ENCODE measurements at regions not wholly inside any gene's neighbourhood (a gene's known extent, or its start where the extent isn't known, plus 50 kb on each side); places are given as distances from the start of the nearest gene placed in this dataset.

- no peak overlapping the region for H3K4me3 ChIP-seq (ENCODE audit: low read depth, low read length)
- DNase-seq (ENCODE audit: low read depth), result no peak
- TF ChIP-seq CTCF (conservative IDR thresholded peaks at IDR 0.05; ENCODE audit: low read depth, low read length), result no peak
These were observed 225.0 kb upstream of the HS6ST1 start for GRCh38 chr2:128543646-128544045.

GRCh38 chr2:128544321-128545037, 225.8 kb upstream of the HS6ST1 start:
- DNase-seq (ENCODE audit: low read depth), result no peak
- TF ChIP-seq CTCF (conservative IDR thresholded peaks at IDR 0.05; ENCODE audit: low read depth, low read length), result no peak
- H3K4me3 ChIP-seq (ENCODE audit: low read depth, low read length), result no peak overlapping the region

GRCh38 chr2:128545085-128545484, 226.4 kb upstream of the HS6ST1 start:
- H3K4me3 ChIP-seq (ENCODE audit: low read depth, low read length), result no peak overlapping the region
- DNase-seq (ENCODE audit: low read depth), result no peak
- no peak for TF ChIP-seq CTCF (conservative IDR thresholded peaks at IDR 0.05; ENCODE audit: low read depth, low read length)

- no peak for TF ChIP-seq CTCF (conservative IDR thresholded peaks at IDR 0.05; ENCODE audit: low read depth, low read length)
- DNase-seq (ENCODE audit: low read depth), result no peak
- H3K4me3 ChIP-seq (ENCODE audit: low read depth, low read length), result no peak overlapping the region
These were observed 227.2 kb upstream of the HS6ST1 start for GRCh38 chr2:128545829-128546228.

- H3K4me3 ChIP-seq (ENCODE audit: low read depth, low read length), result no peak overlapping the region
- DNase-seq (ENCODE audit: low read depth), result no peak
- TF ChIP-seq CTCF (conservative IDR thresholded peaks at IDR 0.05; ENCODE audit: low read depth, low read length), result no peak
These were observed 229.0 kb upstream of the HS6ST1 start for GRCh38 chr2:128547667-128548066.

- no peak overlapping the region for H3K4me3 ChIP-seq (ENCODE audit: low read depth, low read length)
- TF ChIP-seq CTCF (conservative IDR thresholded peaks at IDR 0.05; ENCODE audit: low read depth, low read length), result no peak
- no peak for DNase-seq (ENCODE audit: low read depth)
These were observed 229.8 kb upstream of the HS6ST1 start for GRCh38 chr2:128548461-128548891.

- H3K4me3 ChIP-seq (ENCODE audit: low read depth, low read length), result no peak overlapping the region
- no peak for DNase-seq (ENCODE audit: low read depth)
- TF ChIP-seq CTCF (conservative IDR thresholded peaks at IDR 0.05; ENCODE audit: low read depth, low read length), result no peak
These were observed 230.4 kb upstream of the HS6ST1 start for GRCh38 chr2:128549094-128549493.
